Activated CD8-positive, alpha-beta T cell treated with anti-CD3 and anti-CD28 coated beads, Interleukin-2, amount 10 ng/mL, durations not matched to agents 7 days and 5 days (primary cell): ENCODE measurements at regions not wholly inside any gene's neighbourhood (a gene's known extent, or its start where the extent isn't known, plus 50 kb on each side); places are given as distances from the start of the nearest gene placed in this dataset.
"Not testable (repeated sequence)": the region's sequence is repeated elsewhere in the genome, so short reads cannot be mapped to it uniquely, and the experiment has no call there.

Experiments used
- ATAC-seq: fragments of 150-1000 bp; cut with Tn5 transposase; one replicate; pipeline ENCODE4 v1.10.0; 2021; ENCODE audit warnings: moderate library complexity
- CTCF ChIA-PET: fragments of 350-600 bp; sonication (Branson Sonifier 250); formaldehyde crosslinking; loops from one replicate; lab custom pipeline; 2021; ENCODE audit warnings: antibody characterized with exemption; lab: Charles Lee
- POLR2A ChIA-PET: fragments of 350-600 bp; sonication (Branson Sonifier 250); formaldehyde crosslinking; loops from one replicate; lab custom pipeline; 2021; ENCODE audit warnings: antibody characterized with exemption; lab: Charles Lee
- DNase-seq: peaks from one replicate; pipeline ENCODE4 v3.0.0-alpha.2; 2020
- H3K27ac Mint-ChIP-seq: one replicate; pipeline ENCODE4 v1.8.0; 2021; ENCODE audit warnings: mild to moderate bottlenecking, mixed read lengths
- H3K27me3 Mint-ChIP-seq: one replicate; pipeline ENCODE4 v1.8.0; 2021; ENCODE audit warnings: low read depth, mixed read lengths
- H3K36me3 Mint-ChIP-seq: one replicate; pipeline ENCODE4 v1.8.0; 2021; ENCODE audit warnings: low read depth, mixed read lengths
- H3K4me1 Mint-ChIP-seq: one replicate; pipeline ENCODE4 v1.8.0; 2021; ENCODE audit warnings: low read depth, mixed read lengths
- H3K4me3 Mint-ChIP-seq: one replicate; pipeline ENCODE4 v1.8.0; 2021; ENCODE audit warnings: mild to moderate bottlenecking, mixed read lengths
- H3K9me3 Mint-ChIP-seq: one replicate; pipeline ENCODE4 v1.8.0; 2022; ENCODE audit warnings: mixed read lengths; ENCODE audit not compliant: insufficient read depth

GRCh38 chr12:131422187-131422520 is 288.7 kb upstream of the SFSWAP start:
- no peak for ATAC-seq
- H3K36me3 Mint-ChIP-seq, result no peaks in the 10 kb centered on the region
- H3K27ac Mint-ChIP-seq, result no peak overlapping the region
- H3K4me1 Mint-ChIP-seq, result no peaks in the 10 kb centered on the region
- POLR2A ChIA-PET, result no interaction called here
- H3K4me3 Mint-ChIP-seq, result no peak overlapping the region
- H3K9me3 Mint-ChIP-seq, result peaks cover 12% of the 10 kb centered on the region
- peaks cover 2% of the 10 kb centered on the region for H3K27me3 Mint-ChIP-seq
- CTCF ChIA-PET, result no interaction called here
- no peak for DNase-seq

DNA sequence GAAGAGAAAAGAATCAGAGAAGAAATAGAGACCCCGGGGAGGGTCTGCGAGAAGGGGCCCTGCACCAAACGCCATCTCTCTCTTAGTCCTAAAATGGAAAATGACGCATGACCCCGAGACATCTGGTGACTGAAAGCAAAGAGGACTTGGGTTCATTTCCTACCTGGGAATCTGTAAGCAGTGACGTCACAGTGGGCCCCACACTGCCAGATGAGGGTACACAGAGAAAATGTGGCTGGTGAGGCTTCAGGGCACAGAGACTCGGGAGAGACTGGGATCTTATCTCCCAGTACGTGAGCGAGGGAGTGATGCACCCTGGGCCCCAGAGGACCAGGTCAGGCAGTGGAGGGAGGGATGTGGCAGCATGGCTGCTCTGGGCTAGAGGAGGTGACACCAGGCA is 288.1 kb upstream of the SFSWAP start:
- H3K9me3 Mint-ChIP-seq, result peaks cover 12% of the 10 kb centered on the region
- no peaks in the 10 kb centered on the region for H3K4me1 Mint-ChIP-seq
- H3K27me3 Mint-ChIP-seq, result peaks cover 2% of the 10 kb centered on the region
- ATAC-seq (no peak), DNase-seq (no peak)
- no peaks in the 10 kb centered on the region for H3K36me3 Mint-ChIP-seq
- POLR2A ChIA-PET, result no interaction called here
- H3K4me3 Mint-ChIP-seq, result no peak overlapping the region
- no peak overlapping the region for H3K27ac Mint-ChIP-seq
- CTCF ChIA-PET, result no interaction called here

DNA sequence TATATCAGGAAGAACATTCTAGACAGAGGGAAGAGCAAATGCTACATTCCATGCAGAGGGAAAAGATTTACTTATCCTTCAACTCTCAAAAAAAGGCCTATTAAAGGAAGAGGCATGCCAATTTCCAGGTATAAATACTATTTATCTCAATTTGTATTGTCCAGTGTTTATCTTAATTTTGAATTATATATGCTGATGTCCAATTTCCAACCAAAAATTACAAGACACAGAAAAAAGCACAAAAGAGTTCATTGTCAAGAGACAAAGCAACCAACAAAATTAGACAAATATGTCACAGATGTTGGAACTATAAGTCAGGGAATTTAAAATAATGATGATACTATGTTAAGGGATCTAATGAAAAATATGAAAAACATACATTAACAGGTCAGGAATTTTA is 286.6 kb upstream of the SFSWAP start:
- CTCF ChIA-PET, result no interaction called here
- Mint-ChIP-seq H3K4me1 (no peaks in the 10 kb centered on the region), H3K9me3 (peaks cover 12% of the 10 kb centered on the region), H3K27ac (no peak overlapping the region), H3K27me3 (peaks cover 2% of the 10 kb centered on the region), H3K36me3 (no peaks in the 10 kb centered on the region), H3K4me3 (no peak overlapping the region)
- ATAC-seq (no peak), DNase-seq (no peak)
- POLR2A ChIA-PET, result no interaction called here

- H3K4me1 Mint-ChIP-seq, result no peaks in the 10 kb centered on the region
- no peak overlapping the region for H3K4me3 Mint-ChIP-seq
- ChIA-PET POLR2A (no interaction called here), CTCF (no interaction called here)
- DNase-seq (no peak), ATAC-seq (no peak)
- peaks cover 2% of the 10 kb centered on the region for H3K27me3 Mint-ChIP-seq
- H3K27ac Mint-ChIP-seq, result no peak overlapping the region
- H3K9me3 Mint-ChIP-seq, result peaks cover 12% of the 10 kb centered on the region
- H3K36me3 Mint-ChIP-seq, result no peaks in the 10 kb centered on the region
Observed at GRCh38 chr12:131425112-131426075, 285.5 kb upstream of the SFSWAP start.

DNA sequence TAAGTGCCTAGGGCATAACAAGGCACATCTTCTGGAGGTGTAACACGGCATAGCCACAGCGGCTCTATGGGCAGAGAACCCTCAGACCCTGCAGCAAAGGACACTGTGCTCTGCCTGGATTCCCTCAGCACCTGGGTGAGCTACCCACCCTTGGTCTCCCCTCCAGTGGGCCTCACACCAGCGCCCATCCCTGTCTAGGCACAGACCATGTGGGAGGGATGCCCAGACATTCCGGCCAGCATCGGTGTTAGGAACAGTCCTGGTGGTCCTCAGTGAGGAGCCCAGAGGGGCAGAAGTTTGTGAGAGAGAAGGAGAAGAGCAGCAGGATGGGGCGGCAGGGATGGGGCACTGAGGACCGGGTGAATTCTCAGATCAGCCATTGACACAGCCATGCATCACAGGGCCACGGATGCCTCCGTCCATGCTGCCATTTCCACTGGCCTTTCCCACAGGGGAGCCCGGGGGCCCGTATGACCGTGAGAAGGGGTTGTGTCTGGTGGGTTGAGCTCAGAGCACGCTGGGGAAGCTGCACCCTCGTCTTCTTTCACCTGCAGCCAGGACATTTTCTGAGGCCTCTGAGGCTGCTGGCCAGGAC is 282.7 kb upstream of the SFSWAP start:
- ChIA-PET CTCF (no interaction called here), POLR2A (no interaction called here)
- peaks cover 4% of the 10 kb centered on the region for H3K27me3 Mint-ChIP-seq
- ATAC-seq (no peak), DNase-seq (no peak)
- H3K9me3 Mint-ChIP-seq, result peaks cover 12% of the 10 kb centered on the region
- no peaks in the 10 kb centered on the region for H3K4me1 Mint-ChIP-seq
- no peak overlapping the region for H3K27ac Mint-ChIP-seq
- no peaks in the 10 kb centered on the region for H3K36me3 Mint-ChIP-seq
- no peak overlapping the region for H3K4me3 Mint-ChIP-seq

DNA sequence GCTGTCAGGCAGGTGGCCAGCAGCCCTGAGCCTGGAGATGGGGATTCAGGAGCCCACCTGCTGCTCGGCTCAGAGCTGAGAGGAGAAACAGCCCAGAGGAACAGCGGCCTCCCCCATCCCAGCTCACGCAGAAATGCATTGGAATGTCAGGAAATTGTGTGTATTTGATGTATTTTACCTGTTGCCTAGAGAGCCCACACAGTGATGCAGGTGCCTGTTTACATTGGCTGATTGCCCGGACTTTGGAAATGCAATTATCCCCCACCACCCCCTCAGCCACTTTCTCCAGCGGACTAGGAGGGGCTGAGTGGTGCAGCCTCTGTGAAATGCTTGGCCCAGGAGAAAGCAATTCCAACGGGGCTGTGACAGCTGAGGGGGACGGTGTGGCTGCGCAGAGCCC is 281.7 kb upstream of the SFSWAP start:
- H3K27me3 Mint-ChIP-seq, POLR2A ChIA-PET, DNase-seq, ATAC-seq, H3K4me1 Mint-ChIP-seq, H3K4me3 Mint-ChIP-seq, H3K27ac Mint-ChIP-seq, H3K9me3 Mint-ChIP-seq, H3K36me3 Mint-ChIP-seq, CTCF ChIA-PET: not testable (repeated sequence)

- H3K36me3 Mint-ChIP-seq, H3K27me3 Mint-ChIP-seq, H3K9me3 Mint-ChIP-seq, POLR2A ChIA-PET, H3K27ac Mint-ChIP-seq, CTCF ChIA-PET, ATAC-seq, H3K4me3 Mint-ChIP-seq, H3K4me1 Mint-ChIP-seq, DNase-seq: not testable (repeated sequence)
Observed at GRCh38 chr12:131429697-131430096, 281.2 kb upstream of the SFSWAP start.

DNA sequence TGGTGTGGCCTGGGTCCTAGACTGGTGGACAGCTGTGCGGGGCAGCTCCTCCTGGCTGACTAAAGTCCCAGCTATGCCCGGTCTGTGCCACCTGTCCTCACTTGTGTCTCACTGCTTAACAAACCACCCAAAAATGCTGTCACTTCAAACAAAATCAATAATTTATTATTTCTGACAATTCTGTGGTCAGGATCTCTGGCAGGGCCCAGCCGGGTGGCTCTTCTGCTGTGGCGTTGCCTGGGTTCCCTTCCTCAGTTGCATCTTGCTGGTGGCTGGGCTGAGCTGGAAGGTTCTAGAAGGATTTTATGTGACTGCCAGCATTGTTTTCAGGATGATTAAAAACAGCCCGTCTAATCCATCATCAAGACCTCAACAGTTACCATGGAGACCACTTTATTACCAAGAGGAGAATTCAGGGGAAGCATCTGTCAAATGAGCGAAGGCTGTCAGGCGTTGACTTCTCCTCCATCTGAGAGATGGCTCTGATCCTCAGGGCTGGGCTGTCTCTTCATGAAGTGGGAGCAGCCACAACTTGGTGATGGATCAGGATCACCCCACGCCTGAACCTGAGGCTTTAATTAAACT is 280.6 kb upstream of the SFSWAP start:
- POLR2A ChIA-PET, result no interaction called here
- DNase-seq (no peak), ATAC-seq (no peak)
- Mint-ChIP-seq H3K36me3 (no peaks in the 10 kb centered on the region), H3K27ac (no peak overlapping the region), H3K4me3 (no peak overlapping the region), H3K27me3 (peaks cover 2% of the 10 kb centered on the region), H3K4me1 (no peaks in the 10 kb centered on the region), H3K9me3 (no peaks in the 10 kb centered on the region)
- CTCF ChIA-PET, result no interaction called here

GRCh38 chr12:131431126-131431655 is 279.7 kb upstream of the SFSWAP start:
- H3K36me3 Mint-ChIP-seq, H3K9me3 Mint-ChIP-seq, ATAC-seq, H3K4me3 Mint-ChIP-seq, H3K4me1 Mint-ChIP-seq, CTCF ChIA-PET, H3K27ac Mint-ChIP-seq, POLR2A ChIA-PET, H3K27me3 Mint-ChIP-seq, DNase-seq: not testable (repeated sequence)

DNA sequence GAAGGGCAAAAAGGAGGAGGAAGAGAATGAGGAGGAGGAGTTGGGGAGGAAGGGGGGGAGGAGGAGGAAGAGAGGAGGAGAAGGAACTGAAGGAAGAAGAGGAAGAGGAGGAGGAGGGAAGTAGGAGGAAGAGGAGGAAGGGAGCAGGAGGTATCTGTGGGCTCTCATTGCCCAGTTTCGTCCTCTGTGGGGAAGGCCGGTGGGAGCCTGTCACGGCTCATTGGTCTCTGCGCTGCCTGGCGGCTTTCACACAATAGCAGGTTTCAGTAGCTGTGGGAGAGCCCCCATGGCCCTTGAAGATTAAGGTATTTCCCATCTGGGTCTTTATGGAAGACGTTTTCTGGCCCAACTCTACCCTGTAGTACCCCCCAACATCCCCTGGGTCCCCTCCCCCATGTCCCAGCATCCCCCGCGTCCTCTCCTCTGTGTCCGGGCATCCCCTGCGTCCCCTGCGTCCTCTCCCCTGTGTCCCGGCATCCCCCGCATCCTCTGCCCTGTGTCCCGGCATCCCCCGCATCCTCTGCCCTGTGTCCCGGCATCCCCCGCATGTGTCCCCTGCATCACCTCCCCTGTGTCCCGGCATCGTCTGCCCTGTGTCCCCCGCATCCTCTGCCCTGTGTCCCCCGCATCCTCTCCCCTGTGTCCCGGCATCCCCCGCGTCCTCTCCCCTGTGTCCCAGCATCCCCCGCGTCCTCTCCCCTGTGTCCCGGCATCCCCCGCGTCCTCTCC is 278.2 kb upstream of the SFSWAP start:
- no peaks in the 10 kb centered on the region for H3K9me3 Mint-ChIP-seq
- CTCF ChIA-PET, result no interaction called here
- no peak overlapping the region for H3K4me3 Mint-ChIP-seq
- ATAC-seq, result no peak
- no peaks in the 10 kb centered on the region for H3K4me1 Mint-ChIP-seq
- POLR2A ChIA-PET, result no interaction called here
- DNase-seq, result no peak
- no peak overlapping the region for H3K27ac Mint-ChIP-seq
- H3K27me3 Mint-ChIP-seq, result peaks cover 4% of the 10 kb centered on the region
- H3K36me3 Mint-ChIP-seq, result no peaks in the 10 kb centered on the region

- no peak overlapping the region for H3K27ac Mint-ChIP-seq
- H3K9me3 Mint-ChIP-seq, result no peaks in the 10 kb centered on the region
- H3K4me3 Mint-ChIP-seq, result peak overlapping the region; percentile 31
- H3K36me3 Mint-ChIP-seq, result no peaks in the 10 kb centered on the region
- ATAC-seq (no peak), DNase-seq (no peak)
- H3K4me1 Mint-ChIP-seq, result no peaks in the 10 kb centered on the region
- ChIA-PET CTCF (no interaction called here), POLR2A (no interaction called here)
- H3K27me3 Mint-ChIP-seq, result peaks cover 4% of the 10 kb centered on the region
Observed at GRCh38 chr12:131434208-131435125, 276.4 kb upstream of the SFSWAP start.
